ENCODE measurements at regions not wholly inside any gene's neighbourhood (a gene's known extent, or its start where the extent isn't known, plus 50 kb on each side); places are given as distances from the start of the nearest gene placed in this dataset.
A peak's percentile ranks its signal among the peaks of the same experiment; 100 is the strongest.

- TF ChIP-seq ZNF513 (tag by site-specific recombination; IDR thresholded peaks at IDR 0.05) (no peak), ZNF311 (tag by site-specific recombination; IDR thresholded peaks at IDR 0.05; ENCODE audit: borderline replicate concordance) (no peak), ZNF416 (tag by site-specific recombination; IDR thresholded peaks at IDR 0.05) (no peak), ZNF24 (tag by site-specific recombination; IDR thresholded peaks at IDR 0.05) (no peak), ZNF23 (tag by site-specific recombination; IDR thresholded peaks at IDR 0.05; ENCODE audit: borderline replicate concordance) (no peak), ZBTB11 (tag by site-specific recombination; conservative IDR thresholded peaks at IDR 0.05; ENCODE audit: low read depth) (no peak), ZNF571 (tag by site-specific recombination; IDR thresholded peaks at IDR 0.05) (no peak), ZNF768 (tag by site-specific recombination; IDR thresholded peaks at IDR 0.05) (no peak)
Observed at GRCh38 chr12:88424791-88425730, 155.2 kb downstream of the KITLG start (continued).

GRCh38 chr12:88428350-88428749 lies 151.9 kb downstream of the KITLG start:
- Histone ChIP-seq H3K4me1 (ENCODE audit: control insufficient read depth, insufficient read depth, low read length) (no peaks in the 10 kb centered on the region), H3K9me3 (ENCODE audit: control insufficient read depth, insufficient read depth, low read depth, low read length) (no peaks in the 10 kb centered on the region), H3K27ac (ENCODE audit: extremely low read depth, low read depth, low read length) (no peak overlapping the region), H3K4me3 (ENCODE audit: low read depth, low read length) (no peak overlapping the region), H3K36me3 (ENCODE audit: control insufficient read depth in 2 of 2, insufficient read depth in 1 of 2, low read length in 2 of 2) (no peaks in the 10 kb centered on the region)
- ChIA-PET POLR2A (no interaction called here), CTCF (no interaction called here)
- TF ChIP-seq ZNF239 (tag by site-specific recombination; IDR thresholded peaks at IDR 0.05) (no peak), ZNF133 (tag by site-specific recombination; IDR thresholded peaks at IDR 0.05) (peak; percentile 90)

- Histone ChIP-seq H3K4me3 (ENCODE audit: low read depth, low read length) (no peak overlapping the region), H3K4me1 (ENCODE audit: control insufficient read depth, insufficient read depth, low read length) (no peaks in the 10 kb centered on the region), H3K9me3 (ENCODE audit: control insufficient read depth, insufficient read depth, low read depth, low read length) (no peaks in the 10 kb centered on the region), H3K27ac (ENCODE audit: extremely low read depth, low read depth, low read length) (no peak overlapping the region), H3K36me3 (ENCODE audit: control insufficient read depth in 2 of 2, insufficient read depth in 1 of 2, low read length in 2 of 2) (no peaks in the 10 kb centered on the region)
- ChIA-PET CTCF (no interaction called here), POLR2A (no interaction called here)
- TF ChIP-seq ZNF704 (tag by site-specific recombination; IDR thresholded peaks at IDR 0.05), result no peak
- no peak for TF ChIP-seq ZNF138 (tag by site-specific recombination; IDR thresholded peaks at IDR 0.05; ENCODE audit: borderline replicate concordance)
- TF ChIP-seq KLF1 (tag by site-specific recombination; IDR thresholded peaks at IDR 0.05), result no peak
- TF ChIP-seq ZNF184 (tag by site-specific recombination; IDR thresholded peaks at IDR 0.05), result no peak
- no peak for TF ChIP-seq SP7 (tag by site-specific recombination; IDR thresholded peaks at IDR 0.05)
- no peak for TF ChIP-seq YY1 (tag by site-specific recombination; IDR thresholded peaks at IDR 0.05)
- no peak for TF ChIP-seq YY2 (tag by site-specific recombination; IDR thresholded peaks at IDR 0.05)
- no peak for TF ChIP-seq ZNF777 (tag by site-specific recombination; IDR thresholded peaks at IDR 0.05; ENCODE audit: borderline replicate concordance)
- no peak for TF ChIP-seq PRDM4 (tag by site-specific recombination; IDR thresholded peaks at IDR 0.05)
- TF ChIP-seq ELK4 (IDR thresholded peaks at IDR 0.05; ENCODE audit: borderline replicate concordance, low read depth, low read length), result no peak
- no peak for TF ChIP-seq ZNF391 (tag by site-specific recombination; IDR thresholded peaks at IDR 0.05; ENCODE audit: borderline replicate concordance, low read depth)
- no peak for TF ChIP-seq ZNF16 (tag by site-specific recombination; IDR thresholded peaks at IDR 0.05; ENCODE audit: low read depth)
- no peak for TF ChIP-seq ZBTB17 (tag by site-specific recombination; IDR thresholded peaks at IDR 0.05)
Observed at GRCh38 chr12:88431246-88431645, 149.0 kb downstream of the KITLG start.
